Chondrocyte (in vitro differentiated cells): ENCODE measurements at regions not wholly inside any gene's neighbourhood (a gene's known extent, or its start where the extent isn't known, plus 50 kb on each side); places are given as distances from the start of the nearest gene placed in this dataset.

Experiments
- DNase-seq: peaks from one replicate; pipeline ENCODE4 v3.0.0; 2021; ENCODE audit warnings: mixed read lengths, low spot score
- H3K27ac Mint-ChIP-seq: one replicate; pipeline ENCODE4 v1.8.0; 2021; ENCODE audit warnings: mild to moderate bottlenecking, moderate library complexity, mixed read lengths; ENCODE audit not compliant: unreplicated experiment
- H3K27me3 Mint-ChIP-seq: 2 replicates; pipeline ENCODE4 v1.8.0; 2021; ENCODE audit warnings: low read depth, mixed read lengths
- H3K36me3 Mint-ChIP-seq: 2 replicates; pipeline ENCODE4 v1.8.0; 2021; ENCODE audit warnings: low read depth, mixed read lengths
- H3K4me1 Mint-ChIP-seq: 2 replicates; pipeline ENCODE4 v1.8.0; 2021; ENCODE audit warnings: low read depth, mild to moderate bottlenecking, mixed read lengths
- H3K4me3 Mint-ChIP-seq: one replicate; pipeline ENCODE4 v1.8.0; 2021; ENCODE audit warnings: mild to moderate bottlenecking, moderate library complexity, mixed read lengths; ENCODE audit not compliant: unreplicated experiment
- H3K9me3 Mint-ChIP-seq: 2 replicates; pipeline ENCODE4 v1.8.0; 2021; ENCODE audit warnings: low read depth, mixed read lengths
- TF ChIP-seq, protein P1 (sequence below): fragments of 200-600 bp; sonication (generic); IDR thresholded peaks from 2 replicates; pipeline ENCODE4 v1.5.0; 2021; ENCODE audit warnings: antibody characterized with exemption, mild to moderate bottlenecking, moderate library complexity

GRCh38 chrX:8868070-8868773 lies 67.0 kb upstream of the FAM9A start:
- Mint-ChIP-seq H3K27ac (no peak overlapping the region), H3K27me3 (no peaks in the 10 kb centered on the region), H3K4me3 (no peak overlapping the region), H3K36me3 (no peaks in the 10 kb centered on the region), H3K4me1 (no peaks in the 10 kb centered on the region), H3K9me3 (no peaks in the 10 kb centered on the region)
- no peak for DNase-seq
- TF ChIP-seq, protein P1, sequence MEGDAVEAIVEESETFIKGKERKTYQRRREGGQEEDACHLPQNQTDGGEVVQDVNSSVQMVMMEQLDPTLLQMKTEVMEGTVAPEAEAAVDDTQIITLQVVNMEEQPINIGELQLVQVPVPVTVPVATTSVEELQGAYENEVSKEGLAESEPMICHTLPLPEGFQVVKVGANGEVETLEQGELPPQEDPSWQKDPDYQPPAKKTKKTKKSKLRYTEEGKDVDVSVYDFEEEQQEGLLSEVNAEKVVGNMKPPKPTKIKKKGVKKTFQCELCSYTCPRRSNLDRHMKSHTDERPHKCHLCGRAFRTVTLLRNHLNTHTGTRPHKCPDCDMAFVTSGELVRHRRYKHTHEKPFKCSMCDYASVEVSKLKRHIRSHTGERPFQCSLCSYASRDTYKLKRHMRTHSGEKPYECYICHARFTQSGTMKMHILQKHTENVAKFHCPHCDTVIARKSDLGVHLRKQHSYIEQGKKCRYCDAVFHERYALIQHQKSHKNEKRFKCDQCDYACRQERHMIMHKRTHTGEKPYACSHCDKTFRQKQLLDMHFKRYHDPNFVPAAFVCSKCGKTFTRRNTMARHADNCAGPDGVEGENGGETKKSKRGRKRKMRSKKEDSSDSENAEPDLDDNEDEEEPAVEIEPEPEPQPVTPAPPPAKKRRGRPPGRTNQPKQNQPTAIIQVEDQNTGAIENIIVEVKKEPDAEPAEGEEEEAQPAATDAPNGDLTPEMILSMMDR = no peak

- TF ChIP-seq, protein P1 = no peak
- Mint-ChIP-seq H3K36me3 (no peaks in the 10 kb centered on the region), H3K4me1 (no peaks in the 10 kb centered on the region), H3K27me3 (no peaks in the 10 kb centered on the region), H3K27ac (no peak overlapping the region), H3K9me3 (no peaks in the 10 kb centered on the region), H3K4me3 (no peak overlapping the region)
- no peak for DNase-seq
Measured at GRCh38 chrX:8867406-8867805, 66.2 kb upstream of the FAM9A start.

DNA sequence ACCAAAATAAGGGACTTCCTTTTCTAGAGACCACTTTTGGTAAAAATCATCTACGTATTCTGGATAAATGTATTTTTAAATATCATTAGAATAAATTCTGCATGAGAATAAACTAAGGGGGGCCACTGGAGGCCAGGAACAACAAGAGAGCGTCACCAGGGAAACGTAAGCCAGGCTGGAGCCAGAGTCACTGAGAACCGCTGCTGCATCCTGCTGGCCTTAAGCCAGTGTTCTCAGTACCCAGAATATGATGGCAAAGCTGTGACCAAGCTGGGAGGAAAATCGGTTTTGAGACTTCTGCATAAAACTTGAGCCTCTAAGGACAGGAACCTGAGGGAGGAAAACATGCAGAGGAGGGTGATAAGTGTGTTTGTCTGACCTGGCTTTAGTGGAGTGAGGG lies 63.0 kb upstream of the FAM9A start:
- peaks cover 6% of the 10 kb centered on the region for H3K27me3 Mint-ChIP-seq
- H3K4me3 Mint-ChIP-seq = no peak overlapping the region
- DNase-seq = no peak
- no peaks in the 10 kb centered on the region for H3K4me1 Mint-ChIP-seq
- H3K36me3 Mint-ChIP-seq = no peaks in the 10 kb centered on the region
- H3K9me3 Mint-ChIP-seq = no peaks in the 10 kb centered on the region
- no peak overlapping the region for H3K27ac Mint-ChIP-seq
- TF ChIP-seq, protein P1 = no peak

DNA sequence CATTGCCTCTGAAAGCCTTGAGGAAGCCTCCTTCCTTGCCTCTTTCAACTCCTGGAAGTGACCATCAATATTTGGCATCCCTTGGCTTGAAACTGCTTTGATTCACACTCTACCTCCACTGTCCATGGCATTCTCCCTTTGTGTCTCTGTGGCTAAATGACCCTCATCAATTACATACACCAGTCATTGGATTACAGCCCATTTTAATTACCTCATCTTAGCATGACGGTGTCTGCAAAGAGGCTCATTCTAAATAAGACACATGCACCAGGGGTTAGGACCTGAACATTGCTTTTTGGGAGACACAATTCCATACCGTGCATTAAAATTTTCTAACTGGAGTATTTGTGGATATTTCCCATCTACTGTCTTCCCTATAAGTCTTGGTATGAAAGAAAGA lies 60.7 kb upstream of the FAM9A start:
- H3K27me3 Mint-ChIP-seq = peaks cover 6% of the 10 kb centered on the region

GRCh38 chrX:8851231-8851886 lies 50.2 kb upstream of the FAM9A start:
- H3K27ac Mint-ChIP-seq = no peak overlapping the region
- TF ChIP-seq, protein P1 = no peak
- H3K4me3 Mint-ChIP-seq = no peak overlapping the region
- H3K27me3 Mint-ChIP-seq = no peaks in the 10 kb centered on the region
- H3K4me1 Mint-ChIP-seq = peaks cover 5% of the 10 kb centered on the region
- no peaks in the 10 kb centered on the region for H3K36me3 Mint-ChIP-seq
- DNase-seq = no peak
- peaks cover 8% of the 10 kb centered on the region for H3K9me3 Mint-ChIP-seq

More for the DNA sequence above, 60.7 kb upstream of the FAM9A start:
- no peak for DNase-seq
- Mint-ChIP-seq H3K9me3 (no peaks in the 10 kb centered on the region), H3K27ac (no peak overlapping the region), H3K4me3 (no peak overlapping the region), H3K36me3 (no peaks in the 10 kb centered on the region), H3K4me1 (no peaks in the 10 kb centered on the region)
- TF ChIP-seq, protein P1 = no peak
